ENCODE measurements at regions not wholly inside any gene's neighbourhood (a gene's known extent, or its start where the extent isn't known, plus 50 kb on each side); places are given as distances from the start of the nearest gene placed in this dataset.
A peak's percentile ranks its signal among the peaks of the same experiment; 100 is the strongest.

DNA sequence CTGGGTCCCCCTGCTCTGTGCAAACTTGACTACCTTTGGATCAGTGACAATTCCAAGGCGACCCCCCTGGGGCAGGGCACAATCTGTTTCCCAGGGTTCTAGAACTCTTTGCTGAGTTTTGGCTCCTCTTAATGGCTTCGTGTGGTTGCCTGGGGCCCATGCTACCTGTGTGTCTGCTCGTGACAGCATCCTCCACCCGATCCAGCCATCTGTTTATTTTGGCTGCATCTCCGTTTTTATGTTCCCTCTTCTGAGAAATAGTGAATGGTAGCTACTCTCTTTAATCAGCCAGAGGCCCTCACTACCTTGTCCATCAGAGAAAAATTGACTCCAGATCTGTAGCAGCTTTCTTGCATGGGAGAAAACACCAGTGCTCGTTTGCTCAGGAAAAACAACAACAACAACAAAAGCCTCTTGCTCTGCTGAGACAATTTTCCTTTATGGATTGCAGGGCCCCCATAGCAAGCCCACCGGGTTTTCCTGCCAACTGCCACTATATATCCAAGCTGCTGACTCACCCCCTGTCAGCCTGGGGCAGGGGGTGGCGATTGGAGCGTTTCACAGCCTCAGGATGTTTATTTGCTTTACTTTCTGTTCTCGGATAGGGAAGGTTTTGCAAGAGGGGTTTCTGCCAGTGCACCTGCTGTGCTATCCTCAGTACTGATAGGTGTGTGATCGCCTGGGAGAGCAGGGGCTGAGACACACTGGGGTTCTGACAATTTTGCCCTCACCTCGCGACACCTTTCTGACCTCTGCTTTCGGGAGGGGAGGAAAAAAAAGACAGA, 607.8 kb downstream of the BNC2 start:
- DNase-seq (ENCODE audit: low read depth), result no peak
- H3K4me3 ChIP-seq (ENCODE audit: control insufficient read depth, low read depth, low read length), result no peak overlapping the region
- TF ChIP-seq, protein P1, sequence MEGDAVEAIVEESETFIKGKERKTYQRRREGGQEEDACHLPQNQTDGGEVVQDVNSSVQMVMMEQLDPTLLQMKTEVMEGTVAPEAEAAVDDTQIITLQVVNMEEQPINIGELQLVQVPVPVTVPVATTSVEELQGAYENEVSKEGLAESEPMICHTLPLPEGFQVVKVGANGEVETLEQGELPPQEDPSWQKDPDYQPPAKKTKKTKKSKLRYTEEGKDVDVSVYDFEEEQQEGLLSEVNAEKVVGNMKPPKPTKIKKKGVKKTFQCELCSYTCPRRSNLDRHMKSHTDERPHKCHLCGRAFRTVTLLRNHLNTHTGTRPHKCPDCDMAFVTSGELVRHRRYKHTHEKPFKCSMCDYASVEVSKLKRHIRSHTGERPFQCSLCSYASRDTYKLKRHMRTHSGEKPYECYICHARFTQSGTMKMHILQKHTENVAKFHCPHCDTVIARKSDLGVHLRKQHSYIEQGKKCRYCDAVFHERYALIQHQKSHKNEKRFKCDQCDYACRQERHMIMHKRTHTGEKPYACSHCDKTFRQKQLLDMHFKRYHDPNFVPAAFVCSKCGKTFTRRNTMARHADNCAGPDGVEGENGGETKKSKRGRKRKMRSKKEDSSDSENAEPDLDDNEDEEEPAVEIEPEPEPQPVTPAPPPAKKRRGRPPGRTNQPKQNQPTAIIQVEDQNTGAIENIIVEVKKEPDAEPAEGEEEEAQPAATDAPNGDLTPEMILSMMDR (conservative IDR thresholded peaks at IDR 0.05; ENCODE audit: control insufficient read depth, insufficient read depth, low read depth, low read length), result no peak

DNA sequence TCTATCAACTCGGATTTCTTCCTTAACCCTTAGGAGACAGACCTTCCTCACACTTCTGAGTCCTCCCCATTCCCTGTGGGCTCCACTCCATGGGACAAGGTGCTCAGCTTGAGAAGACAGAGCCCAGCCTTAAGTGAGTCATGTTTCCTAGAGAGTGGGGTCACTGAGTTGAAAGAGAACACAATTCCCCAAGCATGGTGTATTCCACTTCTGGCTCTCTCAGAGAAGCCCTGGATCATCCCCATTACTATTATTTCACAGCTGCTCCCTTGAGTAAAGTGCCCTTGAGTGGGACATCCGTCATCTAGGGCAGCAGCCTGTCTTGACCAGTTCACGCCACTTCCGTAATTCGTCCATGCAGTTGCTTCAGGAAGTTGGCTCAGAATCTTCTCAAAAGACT, 604.8 kb downstream of the BNC2 start:
- TF ChIP-seq, protein P1 (conservative IDR thresholded peaks at IDR 0.05; ENCODE audit: control insufficient read depth, insufficient read depth, low read depth, low read length), result no peak
- peak; percentile 54 for DNase-seq (ENCODE audit: low read depth)
- no peak overlapping the region for H3K4me3 ChIP-seq (ENCODE audit: control insufficient read depth, low read depth, low read length)

DNA sequence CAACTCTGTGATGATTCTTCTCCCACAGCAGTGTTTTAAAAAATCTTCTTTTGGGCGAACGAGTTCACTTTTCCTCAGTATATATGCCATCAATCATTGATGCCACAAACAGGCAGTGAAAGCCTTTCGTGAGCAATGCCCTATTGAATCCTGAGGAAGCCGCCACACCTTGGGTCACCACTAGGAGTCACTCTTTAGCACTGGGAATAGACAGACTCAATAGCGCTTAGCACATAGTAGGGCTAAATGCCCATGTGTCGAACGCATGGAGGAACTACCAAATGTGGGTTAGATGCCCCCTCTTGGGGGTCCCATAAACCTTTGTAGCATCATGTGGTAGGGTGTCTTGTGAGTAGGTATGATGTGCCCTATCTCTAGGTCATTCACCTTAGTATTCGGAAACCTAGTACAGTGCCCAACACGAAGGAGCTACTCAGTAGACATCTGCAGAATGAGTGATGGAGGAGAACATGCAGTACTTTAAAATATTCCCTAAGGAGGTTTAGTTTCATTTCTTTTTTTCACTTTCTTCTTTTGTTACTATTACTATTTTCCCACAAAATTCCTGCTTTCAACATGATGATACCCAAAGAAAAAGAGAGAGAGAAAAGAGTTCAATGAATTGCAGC, 603.7 kb downstream of the BNC2 start:
- no peak overlapping the region for H3K4me3 ChIP-seq (ENCODE audit: control insufficient read depth, low read depth, low read length)
- peak; percentile 36 for DNase-seq (ENCODE audit: low read depth)
- TF ChIP-seq, protein P1 (conservative IDR thresholded peaks at IDR 0.05; ENCODE audit: control insufficient read depth, insufficient read depth, low read depth, low read length), result peak; percentile 67

DNA sequence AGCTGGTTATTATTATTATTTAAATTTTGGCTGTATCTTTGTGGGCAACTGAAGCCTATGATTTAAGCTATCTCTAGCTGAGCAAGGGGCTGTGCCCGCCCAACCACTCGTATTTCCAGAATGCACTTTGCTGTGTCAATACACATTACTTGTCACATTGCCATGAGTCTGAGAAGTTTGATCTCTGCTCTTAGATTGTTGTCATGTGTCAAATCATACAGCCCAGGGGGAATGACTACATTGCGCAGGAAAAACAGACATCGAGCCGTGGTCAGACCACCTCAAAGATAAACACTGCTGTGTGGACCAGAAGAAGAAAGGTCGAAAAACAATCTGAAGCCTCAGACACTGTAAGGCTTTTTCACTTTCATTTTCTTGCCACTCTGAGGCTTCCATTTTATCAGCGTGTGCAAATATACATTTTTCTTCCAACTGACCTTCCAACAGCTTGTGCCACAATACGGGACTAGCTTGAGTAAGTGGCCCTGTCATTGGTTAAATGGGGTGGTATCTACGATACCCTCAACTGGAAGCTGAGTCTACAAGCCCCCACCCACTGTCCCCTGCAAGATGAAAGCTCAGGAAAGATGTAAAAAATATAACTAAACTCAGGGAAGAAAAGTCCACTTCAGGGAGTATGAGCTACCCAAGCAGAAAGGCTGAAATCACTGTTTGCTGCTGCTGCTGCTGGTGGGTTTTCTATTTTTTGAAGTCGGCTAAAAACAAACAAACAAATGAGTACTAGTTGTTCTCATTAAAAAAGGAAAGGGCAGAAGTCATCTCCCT, 603.0 kb downstream of the BNC2 start:
- DNase-seq (ENCODE audit: low read depth), result peak; percentile 83
- TF ChIP-seq, protein P1 (conservative IDR thresholded peaks at IDR 0.05; ENCODE audit: control insufficient read depth, insufficient read depth, low read depth, low read length), result no peak
- peak overlapping the region; percentile 19 for H3K4me3 ChIP-seq (ENCODE audit: control insufficient read depth, low read depth, low read length)

DNA sequence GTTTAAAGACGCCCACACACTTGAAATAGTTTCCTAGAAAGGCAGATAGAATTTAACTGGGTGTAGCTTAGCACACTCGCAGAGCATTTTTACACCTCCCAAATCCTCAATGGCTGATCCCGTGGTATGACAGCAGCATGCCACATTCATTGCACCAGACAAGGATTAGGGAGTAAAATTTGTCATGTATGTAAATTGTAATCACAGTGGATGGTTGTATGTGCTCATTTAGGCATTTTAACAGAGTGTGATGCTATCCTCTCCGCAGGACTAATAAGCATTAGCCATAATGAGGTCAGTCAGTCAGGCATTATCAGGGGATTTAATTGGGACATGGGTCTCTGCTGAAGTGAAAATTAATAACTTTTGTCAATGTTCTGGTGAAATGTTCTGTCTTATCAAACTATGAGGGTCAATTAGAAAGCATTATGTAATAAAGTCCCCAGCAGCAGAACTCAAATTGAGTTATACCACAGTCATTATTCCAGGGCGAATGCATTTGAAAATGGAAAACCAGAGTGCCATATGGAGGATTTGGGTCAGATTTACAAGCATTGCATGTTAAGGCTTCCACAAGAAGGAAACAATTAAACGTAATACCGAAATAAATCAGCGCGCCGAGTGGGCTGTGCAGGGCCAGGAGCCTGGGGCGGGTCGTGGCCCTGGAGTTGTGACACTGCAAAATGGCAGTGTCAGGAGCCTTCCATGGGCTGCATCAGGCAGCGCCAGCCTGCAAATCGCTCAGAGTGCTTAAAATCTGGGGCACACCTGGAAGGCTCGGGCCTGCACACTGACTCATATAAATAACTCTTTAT, 602.2 kb downstream of the BNC2 start:
- DNase-seq (ENCODE audit: low read depth), result peak; percentile 58
- TF ChIP-seq, protein P1 (conservative IDR thresholded peaks at IDR 0.05; ENCODE audit: control insufficient read depth, insufficient read depth, low read depth, low read length), result no peak
- H3K4me3 ChIP-seq (ENCODE audit: control insufficient read depth, low read depth, low read length), result no peak overlapping the region

DNA sequence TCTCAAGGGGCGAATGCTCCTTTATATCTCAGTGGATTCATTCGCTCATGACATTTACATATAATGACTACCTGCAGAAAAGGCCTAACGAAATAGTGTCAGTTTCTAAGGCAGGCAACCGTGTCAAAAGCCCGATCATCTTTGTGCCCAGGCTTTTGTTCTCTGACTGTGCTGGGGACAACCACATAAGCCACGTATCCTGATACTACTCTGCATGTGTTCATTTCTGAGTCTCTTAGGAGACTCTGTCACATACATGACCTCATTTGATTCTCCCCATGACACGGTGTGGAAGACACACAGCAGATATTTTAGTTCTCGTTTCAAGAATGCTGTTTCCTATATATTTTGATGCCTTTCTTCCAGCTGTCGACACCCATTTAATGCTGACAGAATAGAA, 598.5 kb downstream of the BNC2 start:
- TF ChIP-seq, protein P1 (conservative IDR thresholded peaks at IDR 0.05; ENCODE audit: control insufficient read depth, insufficient read depth, low read depth, low read length), result no peak
- no peak overlapping the region for H3K4me3 ChIP-seq (ENCODE audit: control insufficient read depth, low read depth, low read length)

More for the DNA sequence above, 598.5 kb downstream of the BNC2 start:
- DNase-seq (ENCODE audit: low read depth), result no peak
